NCI-H1092 (cell line): ENCODE measurements at regions not wholly inside any gene's neighbourhood (a gene's known extent, or its start where the extent isn't known, plus 50 kb on each side); places are given as distances from the start of the nearest gene placed in this dataset.
A peak's percentile ranks its signal among the peaks of the same experiment; 100 is the strongest.

ENCODE experiments used
- DNase-seq: peaks from one replicate; lab custom pipeline; 2025; lab: John Stamatoyannopoulos, UW

DNA sequence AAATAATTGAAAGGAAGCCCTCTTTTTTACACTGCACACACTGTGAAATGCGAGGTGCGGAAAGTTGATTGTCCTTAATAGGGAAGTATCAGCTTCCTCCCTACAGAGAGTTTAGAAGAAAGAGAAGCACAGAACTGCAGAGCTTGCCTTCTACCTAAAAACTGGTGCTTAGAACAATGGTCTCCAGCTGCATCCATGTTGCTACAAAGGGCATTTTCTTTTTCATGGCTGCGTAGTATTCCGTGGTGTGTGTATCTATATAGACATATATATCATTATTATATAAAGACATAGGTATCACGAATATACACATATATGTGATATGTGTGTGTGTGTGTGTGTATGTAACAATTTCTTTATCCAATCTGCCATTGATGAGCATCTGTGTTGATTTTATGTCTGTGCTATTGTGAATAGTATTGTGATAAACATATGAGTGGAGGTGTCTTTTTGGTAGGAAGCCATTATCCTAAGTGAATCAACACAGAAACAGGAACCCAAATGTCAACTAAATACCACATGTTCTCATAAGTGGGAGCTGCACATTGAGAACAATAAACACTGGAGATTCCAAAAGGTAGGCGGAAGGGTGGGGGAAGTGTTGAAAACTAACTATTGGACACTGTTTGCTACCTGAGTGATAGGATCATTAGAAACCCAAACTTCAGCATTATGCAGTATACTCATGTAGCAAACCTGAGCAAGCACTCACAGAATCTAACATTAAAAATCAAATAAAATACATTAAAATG is 290.0 kb upstream of the RUNX1 start:
- DNase-seq, result no peak

GRCh38 chr21:35338281-35338680 is 289.2 kb upstream of the RUNX1 start:
- no peak for DNase-seq

DNA sequence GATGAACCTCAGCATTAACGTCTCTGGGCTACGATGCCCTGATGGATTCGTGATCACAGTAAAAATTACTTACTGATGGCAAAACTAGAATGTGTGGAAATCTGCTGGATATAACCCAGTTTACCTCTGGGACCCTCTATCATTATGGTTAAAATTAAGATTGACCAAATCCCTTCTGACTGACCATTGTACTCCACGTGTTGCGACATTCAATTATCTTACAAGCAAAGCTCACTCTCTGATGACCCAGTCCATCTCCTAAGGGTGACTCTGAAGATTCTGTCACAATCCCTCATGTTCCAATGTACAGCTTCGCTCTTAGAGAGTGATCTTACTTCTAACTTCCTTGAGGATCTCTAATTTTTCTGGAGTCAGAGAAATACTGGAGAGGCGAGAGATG is 288.5 kb upstream of the RUNX1 start:
- no peak for DNase-seq

GRCh38 chr21:35336534-35336933 is 287.4 kb upstream of the RUNX1 start:
- DNase-seq, result no peak

GRCh38 chr21:35335951-35336446 is 286.9 kb upstream of the RUNX1 start:
- DNase-seq, result no peak

GRCh38 chr21:35333831-35334618 is 284.9 kb upstream of the RUNX1 start:
- no peak for DNase-seq

DNA sequence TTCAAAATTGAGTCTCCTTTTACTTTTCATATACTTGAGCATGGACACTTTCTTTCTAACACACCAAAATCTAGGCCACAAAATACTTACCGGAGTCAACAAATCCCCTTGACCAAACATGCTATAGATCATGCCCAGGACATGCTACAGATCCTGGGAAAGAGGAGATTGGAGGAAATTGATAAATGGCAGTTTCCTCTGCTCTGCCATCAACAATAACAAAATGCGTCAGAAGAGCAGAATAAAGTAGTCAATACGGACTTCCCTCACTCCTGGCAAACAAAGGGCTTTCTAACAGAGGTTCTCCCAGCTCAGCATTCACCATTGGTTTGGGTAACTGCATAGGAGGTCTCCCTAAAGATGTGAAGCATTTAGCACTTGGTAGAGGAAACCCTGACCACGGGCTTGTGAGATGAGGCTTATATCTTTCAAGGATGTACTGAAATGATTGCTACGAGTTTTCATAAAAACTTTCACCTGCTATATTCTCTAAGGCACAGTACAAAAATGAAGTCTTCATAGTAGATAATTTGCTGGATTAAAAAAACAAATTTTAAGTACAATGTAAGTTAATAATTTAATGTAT is 283.8 kb upstream of the RUNX1 start:
- DNase-seq, result no peak

DNA sequence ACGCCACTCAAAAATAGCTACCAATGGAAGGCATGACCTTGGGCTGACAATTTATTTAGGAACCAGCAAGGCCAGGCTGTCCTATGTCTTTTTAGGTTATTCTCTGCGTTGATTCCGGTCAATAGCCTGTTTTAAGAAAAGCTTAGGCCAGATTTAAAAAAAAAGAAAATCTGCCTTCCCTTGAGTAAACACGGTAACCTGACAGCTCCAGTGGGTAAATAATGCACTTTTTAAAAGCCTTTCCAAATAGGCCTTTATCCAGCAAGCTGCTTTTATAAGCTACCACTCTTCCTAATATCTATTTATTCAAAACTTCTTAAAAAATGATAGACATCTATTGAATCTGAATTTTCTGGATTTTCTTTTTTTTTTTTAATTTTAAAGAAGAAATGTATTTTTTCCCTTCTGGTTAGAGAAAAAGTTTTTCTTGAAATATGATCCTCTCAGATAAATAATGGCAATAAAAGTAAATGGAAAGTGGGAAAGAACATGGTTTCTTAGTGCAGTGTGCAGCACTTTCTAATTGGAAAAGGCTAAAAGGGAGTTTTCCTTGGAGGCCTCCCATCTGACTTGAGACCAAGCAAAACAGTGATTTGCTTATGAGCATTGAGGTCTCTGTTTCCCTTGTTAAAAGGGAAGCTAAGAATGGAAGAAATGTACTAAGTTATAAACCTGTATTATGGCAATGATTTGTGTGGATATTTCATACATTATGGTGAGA is 281.0 kb upstream of the RUNX1 start:
- DNase-seq, result no peak

- DNase-seq, result peak; percentile 28
Measured at GRCh38 chr21:35328856-35329455, 279.9 kb upstream of the RUNX1 start.

DNA sequence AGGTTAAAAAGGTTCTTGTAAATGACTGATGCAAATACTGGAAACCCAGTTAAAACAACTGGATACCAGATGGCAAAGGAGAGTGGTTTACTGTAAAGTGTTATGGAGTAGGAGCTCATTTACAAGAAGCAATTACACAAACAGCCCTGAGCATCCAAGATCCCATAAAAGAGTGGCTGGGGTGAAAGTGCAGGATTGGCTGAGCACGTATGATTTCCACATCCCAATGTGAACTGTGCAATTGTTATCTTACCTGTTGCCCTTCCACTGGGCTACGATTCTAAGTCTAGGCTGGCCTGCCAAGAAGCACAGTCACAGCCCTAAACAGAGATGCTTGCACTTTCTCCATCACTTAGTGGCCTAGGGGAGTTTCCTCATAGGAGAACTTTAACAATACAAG is 277.6 kb upstream of the RUNX1 start:
- no peak for DNase-seq

GRCh38 chr21:35325953-35326352 is 276.9 kb upstream of the RUNX1 start:
- DNase-seq, result no peak

DNA sequence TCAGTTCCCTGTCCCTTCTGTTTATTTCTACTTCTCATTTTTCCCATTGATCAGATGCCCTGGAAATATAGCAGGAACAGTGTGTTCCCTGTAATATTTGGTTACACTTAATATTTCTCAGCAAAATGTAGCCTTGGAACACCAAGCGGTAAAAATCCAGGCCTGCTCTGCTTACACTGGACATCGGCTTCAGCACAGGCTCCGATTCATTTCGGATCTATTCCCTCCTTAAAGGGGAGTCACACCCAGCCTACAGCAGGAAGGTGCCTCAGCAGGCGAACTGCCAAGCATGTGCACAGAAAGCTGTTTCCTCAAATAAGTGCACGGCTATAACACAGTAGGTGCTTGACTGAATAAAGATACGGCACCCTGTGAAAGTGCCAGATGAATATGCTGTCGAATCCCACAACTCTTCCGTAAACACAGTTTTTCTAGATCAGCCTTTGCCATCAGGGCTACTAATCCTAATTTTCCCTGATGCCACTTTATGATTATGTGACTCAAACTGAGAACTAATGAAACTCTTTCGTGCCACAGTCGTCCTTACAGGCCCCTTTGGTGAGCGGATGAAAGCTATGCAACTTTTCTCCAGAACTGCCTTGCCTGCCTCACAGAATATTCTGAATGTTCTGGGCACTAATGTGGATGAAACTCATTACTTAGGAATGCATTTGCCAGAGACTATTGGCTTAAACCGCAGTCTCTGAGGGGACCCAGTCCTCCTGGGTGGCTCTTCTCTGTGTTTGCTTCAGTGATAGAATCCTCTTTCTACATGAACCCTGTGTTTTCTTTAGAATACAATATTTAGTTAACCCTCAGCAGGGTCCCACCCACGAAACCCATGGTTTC is 275.5 kb upstream of the RUNX1 start:
- no peak for DNase-seq

DNA sequence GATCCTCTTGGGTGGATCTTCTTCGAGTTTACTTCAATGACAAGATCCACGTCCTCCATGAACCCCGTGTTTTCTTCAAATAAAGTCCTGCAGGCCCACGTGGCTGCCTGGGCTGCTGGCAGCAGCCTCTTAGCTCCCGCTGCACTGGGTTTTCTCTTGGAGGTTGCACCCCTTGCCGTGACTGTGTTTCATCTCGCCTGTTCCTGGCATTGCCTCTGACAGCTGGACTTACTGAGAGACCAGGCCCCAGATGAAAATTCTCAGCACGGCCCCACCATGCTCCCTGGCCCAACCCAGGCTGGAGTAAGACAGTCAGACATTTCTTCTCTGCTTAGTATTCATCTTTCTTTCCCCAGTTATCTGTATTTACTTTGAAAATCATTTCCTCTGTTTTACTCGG is 274.8 kb upstream of the RUNX1 start:
- no peak for DNase-seq

DNA sequence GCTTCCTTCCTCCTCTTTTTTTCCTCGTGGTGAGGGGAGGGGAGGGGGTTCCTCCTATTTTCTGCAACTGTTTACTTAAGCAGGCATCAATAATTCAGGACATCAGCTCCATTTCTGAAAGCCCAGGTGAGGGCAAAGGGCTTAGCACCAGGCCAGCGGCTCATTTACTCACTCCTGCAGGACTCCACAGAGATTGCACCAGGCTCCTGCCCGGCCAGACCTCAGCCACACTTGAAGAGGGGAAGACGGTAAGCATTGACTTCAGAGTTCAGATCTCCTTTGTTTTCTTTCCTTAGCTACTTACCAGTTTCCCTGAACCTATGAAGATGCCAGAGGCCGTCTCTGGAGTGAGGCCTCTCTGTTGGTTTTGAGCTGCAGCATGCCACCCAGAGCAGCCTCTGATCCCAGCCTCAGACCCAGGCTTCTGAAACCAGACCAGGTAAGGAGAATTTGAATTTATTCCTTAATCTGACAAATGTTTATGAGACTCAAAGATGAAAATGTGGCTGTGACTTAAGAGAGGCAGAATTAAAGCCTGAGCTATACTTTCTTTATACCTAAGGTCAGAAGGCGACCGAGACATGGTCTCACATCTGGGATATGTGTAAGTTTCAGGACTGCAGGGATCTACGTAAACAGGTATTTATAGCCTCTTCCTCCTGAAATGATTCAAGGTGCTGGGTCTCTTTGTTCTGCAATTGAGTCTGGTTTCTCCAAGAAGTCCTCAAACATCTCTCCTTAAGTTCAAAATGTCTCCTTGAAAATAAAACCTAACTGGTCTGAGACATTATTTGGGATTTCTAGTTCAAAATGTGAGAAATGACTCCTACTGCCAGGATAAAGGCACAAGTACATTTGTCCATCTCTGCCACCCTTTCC is 272.5 kb upstream of the RUNX1 start:
- no peak for DNase-seq

GRCh38 chr21:35319684-35320283 is 270.7 kb upstream of the RUNX1 start:
- DNase-seq, result no peak

GRCh38 chr21:35316933-35317332 is 267.8 kb upstream of the RUNX1 start:
- no peak for DNase-seq

DNA sequence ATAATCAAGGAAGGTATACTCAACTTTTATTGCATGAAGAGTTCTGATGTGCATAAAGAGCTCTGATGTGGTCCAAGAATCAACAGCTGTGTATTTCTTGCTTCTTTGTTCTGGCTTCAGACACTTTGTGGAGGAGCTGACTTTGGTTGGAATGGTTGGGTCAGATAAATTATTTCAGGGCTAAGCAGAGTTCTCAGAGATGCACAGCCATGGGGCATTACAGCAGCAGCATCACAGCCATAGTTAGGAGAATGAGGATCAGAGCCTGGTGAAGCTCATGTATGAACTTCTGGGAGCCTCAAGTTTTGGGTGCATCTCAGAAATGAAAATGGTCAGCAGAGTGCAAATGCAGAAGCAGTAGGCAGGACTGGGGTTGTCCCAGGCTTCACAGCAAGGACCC is 267.4 kb upstream of the RUNX1 start:
- DNase-seq, result no peak

- no peak for DNase-seq
Measured at GRCh38 chr21:35314857-35315582, 265.9 kb upstream of the RUNX1 start.

DNA sequence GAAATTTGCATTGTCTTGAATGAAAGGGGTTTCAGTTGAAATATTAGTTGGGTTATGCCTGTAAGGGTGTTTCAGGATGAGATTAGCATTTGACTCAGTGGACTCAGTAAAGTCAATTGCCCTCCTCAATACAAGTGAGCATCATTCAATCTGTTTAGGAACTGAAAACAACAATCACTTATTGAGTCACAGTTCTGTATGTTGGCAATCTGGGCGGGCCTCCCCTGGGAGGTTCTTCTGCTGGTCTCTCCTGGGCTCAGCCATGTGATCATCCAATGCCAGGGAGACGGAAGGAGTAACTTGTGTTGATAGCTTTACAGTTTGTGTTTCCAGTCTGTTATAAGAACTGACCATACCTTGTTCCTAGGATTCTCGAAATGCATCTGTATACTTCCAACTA is 262.9 kb upstream of the RUNX1 start:
- DNase-seq, result no peak
